Esophagus squamous epithelium (tissue), 4 donors: ENCODE measurements at regions not wholly inside any gene's neighbourhood (a gene's known extent, or its start where the extent isn't known, plus 50 kb on each side); places are given as distances from the start of the nearest gene placed in this dataset.

Experiments used
- POLR2A ChIP-seq, 4 donors: fragments of 450-650 bp; IDR thresholded peaks; one replicate each; pipeline ENCODE4 v1.6.1; 2017; ENCODE audit warnings: antibody characterized with exemption in 4 of 4, mild to moderate bottlenecking in 4 of 4, moderate library complexity in 3 of 4
- TF ChIP-seq, protein P1 (sequence below), 6 experiments: fragments of 450-650 bp in 4 of 6; fragments of 200-600 bp in 2 of 6; sonication (generic) in 2 of 6; IDR thresholded peaks; one replicate each; pipeline ENCODE4 v1.5.1; 2016 to 2019; ENCODE audit warnings: antibody characterized with exemption in 6 of 6, mild to moderate bottlenecking in 4 of 6, moderate library complexity in 4 of 6

DNA sequence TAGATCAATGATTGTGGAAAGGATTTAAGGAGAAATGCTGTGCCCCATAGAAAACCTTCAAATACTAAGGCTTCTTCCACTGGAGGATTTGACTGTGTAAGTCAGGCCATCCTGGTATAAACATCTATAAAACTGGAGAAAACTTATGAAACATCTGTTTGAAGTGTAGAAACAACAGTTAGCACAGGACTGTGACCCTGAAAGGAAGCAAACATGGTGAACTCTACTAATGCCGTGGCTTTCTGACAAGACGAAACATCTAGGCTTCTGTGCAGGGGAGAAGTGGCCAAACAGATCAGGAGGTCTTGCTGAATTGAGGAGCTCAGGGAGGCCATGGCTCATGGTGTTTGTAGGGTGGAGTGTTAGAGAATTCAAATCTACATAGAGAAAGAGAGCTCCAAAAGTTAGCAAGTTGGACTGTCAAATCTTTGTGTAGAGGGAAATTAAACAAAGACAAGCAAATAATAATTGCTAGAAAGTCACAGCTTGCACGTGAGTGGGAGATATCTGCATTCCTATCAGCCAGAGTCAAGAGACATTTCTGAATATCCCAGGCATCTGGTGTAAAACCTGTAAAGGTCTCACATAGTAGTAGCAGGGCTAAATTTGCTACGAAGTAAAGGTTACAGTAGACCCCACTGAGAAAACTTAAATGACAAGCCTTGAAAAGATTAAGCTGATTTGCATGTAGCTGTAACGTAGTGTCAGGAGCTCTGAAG lies 566.8 kb upstream of the B3GALT2 start:
- TF ChIP-seq, protein P1, sequence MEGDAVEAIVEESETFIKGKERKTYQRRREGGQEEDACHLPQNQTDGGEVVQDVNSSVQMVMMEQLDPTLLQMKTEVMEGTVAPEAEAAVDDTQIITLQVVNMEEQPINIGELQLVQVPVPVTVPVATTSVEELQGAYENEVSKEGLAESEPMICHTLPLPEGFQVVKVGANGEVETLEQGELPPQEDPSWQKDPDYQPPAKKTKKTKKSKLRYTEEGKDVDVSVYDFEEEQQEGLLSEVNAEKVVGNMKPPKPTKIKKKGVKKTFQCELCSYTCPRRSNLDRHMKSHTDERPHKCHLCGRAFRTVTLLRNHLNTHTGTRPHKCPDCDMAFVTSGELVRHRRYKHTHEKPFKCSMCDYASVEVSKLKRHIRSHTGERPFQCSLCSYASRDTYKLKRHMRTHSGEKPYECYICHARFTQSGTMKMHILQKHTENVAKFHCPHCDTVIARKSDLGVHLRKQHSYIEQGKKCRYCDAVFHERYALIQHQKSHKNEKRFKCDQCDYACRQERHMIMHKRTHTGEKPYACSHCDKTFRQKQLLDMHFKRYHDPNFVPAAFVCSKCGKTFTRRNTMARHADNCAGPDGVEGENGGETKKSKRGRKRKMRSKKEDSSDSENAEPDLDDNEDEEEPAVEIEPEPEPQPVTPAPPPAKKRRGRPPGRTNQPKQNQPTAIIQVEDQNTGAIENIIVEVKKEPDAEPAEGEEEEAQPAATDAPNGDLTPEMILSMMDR (IDR thresholded peaks at IDR 0.05): no peak
- no peak for TF ChIP-seq POLR2A (IDR thresholded peaks at IDR 0.05)
